Keratinocyte (primary cell): ENCODE measurements at regions not wholly inside any gene's neighbourhood (a gene's known extent, or its start where the extent isn't known, plus 50 kb on each side); places are given as distances from the start of the nearest gene placed in this dataset.

Experiments used
- DNase-seq: peaks from one replicate; pipeline ENCODE4 v3.0.0-alpha.2; 2011; ENCODE audit warnings: low read depth, missing footprints, low spot score
- FAIRE-seq: peaks from 2 replicates; lab custom pipeline; 2011; peaks lifted over from hg19 to GRCh38; lab: Jason Lieb, UNC
- H2AFZ ChIP-seq: 2 replicates; pipeline ENCODE4 v1.6.0; 2012; ENCODE audit warnings: low read length, control low read depth, inconsistent platforms; ENCODE audit not compliant: control insufficient read depth
- H3K27ac ChIP-seq: 2 replicates; pipeline ENCODE4 v1.5.1; 2011; ENCODE audit warnings: low read length; ENCODE audit not compliant: control insufficient read depth, insufficient read depth
- H3K27me3 ChIP-seq: 3 replicates; pipeline ENCODE4 v1.6.0; 2011; ENCODE audit warnings: low read length; ENCODE audit not compliant: control insufficient read depth, insufficient read depth; ENCODE audit errors: extremely low read depth
- H3K36me3 ChIP-seq, 2 experiments: 2 replicates in 1 of 2; 3 replicates in 1 of 2; pipeline ENCODE4 v1.5.1; 2011; ENCODE audit warnings: low read length in 2 of 2, mild to moderate bottlenecking in 1 of 2; ENCODE audit not compliant: control insufficient read depth in 2 of 2, insufficient read depth in 2 of 2; ENCODE audit errors: extremely low read depth in 1 of 2
- H3K4me1 ChIP-seq: 3 replicates; pipeline ENCODE4 v1.5.1; 2011; ENCODE audit warnings: low read length; ENCODE audit not compliant: control insufficient read depth, insufficient read depth; ENCODE audit errors: extremely low read depth
- H3K4me2 ChIP-seq: 3 replicates; pipeline ENCODE4 v1.6.0; 2011; ENCODE audit warnings: low read depth, low read length; ENCODE audit not compliant: control insufficient read depth, insufficient read depth; ENCODE audit errors: extremely low read depth
- H3K4me3 ChIP-seq, 3 experiments: fragments of 200-600 bp in 1 of 3; sonication (generic) in 1 of 3; 2 replicates in 2 of 3; 3 replicates in 1 of 3; pipeline ENCODE4 v1.5.1; 2011 to 2016; ENCODE audit warnings: low read length in 3 of 3, mild to moderate bottlenecking in 3 of 3, control low read depth in 2 of 3, inconsistent platforms in 1 of 3, low read depth in 1 of 3, mixed read lengths in 1 of 3, mixed run types in 1 of 3, moderate library complexity in 1 of 3; ENCODE audit not compliant: control insufficient read depth in 2 of 3, insufficient read depth in 2 of 3; ENCODE audit errors: extremely low read depth in 1 of 3
- H3K79me2 ChIP-seq: 2 replicates; pipeline ENCODE4 v1.6.0; 2012; ENCODE audit warnings: low read length; ENCODE audit not compliant: control insufficient read depth, insufficient read depth
- H3K9ac ChIP-seq: 3 replicates; pipeline ENCODE4 v1.6.0; 2011; ENCODE audit warnings: low read length; ENCODE audit not compliant: control insufficient read depth, insufficient read depth; ENCODE audit errors: extremely low read depth
- H3K9me1 ChIP-seq: 3 replicates; pipeline ENCODE4 v1.6.0; 2011; ENCODE audit warnings: low read length; ENCODE audit not compliant: control insufficient read depth, insufficient read depth; ENCODE audit errors: extremely low read depth
- H3K9me3 ChIP-seq: 2 replicates; pipeline ENCODE4 v1.5.1; 2012; ENCODE audit warnings: low read depth, low read length; ENCODE audit not compliant: control insufficient read depth
- H4K20me1 ChIP-seq: 3 replicates; pipeline ENCODE4 v1.6.0; 2011; ENCODE audit warnings: low read length; ENCODE audit not compliant: control insufficient read depth, insufficient read depth; ENCODE audit errors: extremely low read depth
- EZH2 ChIP-seq: IDR thresholded peaks from one replicate; pipeline ENCODE4 v1.6.1; 2012; ENCODE audit warnings: inconsistent platforms, mild to moderate bottlenecking, low read length, moderate library complexity
- dilution Hi-C: fragments of 300-500 bp; cut with MboI; formaldehyde crosslinking; loops from one replicate; pipeline ENCODE4 v1.7.0; 2020; ENCODE audit warnings: low sequenced_read_pairs; ENCODE audit not compliant: extremely low pct_ligation_motif_present
- TF ChIP-seq, protein P1 (sequence below), 3 experiments: IDR thresholded peaks in 1 of 3; conservative IDR thresholded peaks in 1 of 3; optimal IDR thresholded peaks in 1 of 3; 2 replicates in 2 of 3; 3 replicates in 1 of 3; pipeline versions ENCODE3 to v1.5.1; 2011; ENCODE audit warnings: low read length in 3 of 3, mild to moderate bottlenecking in 3 of 3, moderate library complexity in 2 of 3, control low read depth in 1 of 3, inconsistent platforms in 1 of 3; ENCODE audit not compliant: insufficient read depth in 2 of 3; ENCODE audit errors: extremely low read depth in 1 of 3

DNA sequence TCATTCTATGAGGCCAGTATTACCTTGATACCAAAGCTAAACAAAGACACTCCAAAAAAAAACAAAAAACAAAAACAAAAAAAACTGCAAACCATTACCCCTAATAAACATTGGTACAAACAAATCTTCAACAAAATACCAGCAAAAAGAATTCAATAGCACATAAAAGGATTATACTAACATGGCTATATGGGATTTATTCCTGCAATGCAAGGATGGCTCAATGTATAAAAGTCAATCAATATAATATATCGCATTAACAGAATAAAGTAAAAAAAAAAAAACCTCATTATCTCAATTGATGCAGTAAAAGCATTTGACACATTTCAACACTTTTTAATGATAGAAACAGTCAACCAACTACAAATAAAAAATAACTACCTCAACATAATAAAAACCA lies 233.3 kb upstream of the NFE2L3 start:
- H3K9me1 ChIP-seq: no peaks in the 10 kb centered on the region
- no peak overlapping the region for H3K27ac ChIP-seq
- H3K79me2 ChIP-seq: no peaks in the 10 kb centered on the region
- no peak overlapping the region for H2AFZ ChIP-seq
- H3K9ac ChIP-seq: no peak overlapping the region
- peaks cover 17% of the 10 kb centered on the region for H3K4me1 ChIP-seq
- TF ChIP-seq, protein P1, sequence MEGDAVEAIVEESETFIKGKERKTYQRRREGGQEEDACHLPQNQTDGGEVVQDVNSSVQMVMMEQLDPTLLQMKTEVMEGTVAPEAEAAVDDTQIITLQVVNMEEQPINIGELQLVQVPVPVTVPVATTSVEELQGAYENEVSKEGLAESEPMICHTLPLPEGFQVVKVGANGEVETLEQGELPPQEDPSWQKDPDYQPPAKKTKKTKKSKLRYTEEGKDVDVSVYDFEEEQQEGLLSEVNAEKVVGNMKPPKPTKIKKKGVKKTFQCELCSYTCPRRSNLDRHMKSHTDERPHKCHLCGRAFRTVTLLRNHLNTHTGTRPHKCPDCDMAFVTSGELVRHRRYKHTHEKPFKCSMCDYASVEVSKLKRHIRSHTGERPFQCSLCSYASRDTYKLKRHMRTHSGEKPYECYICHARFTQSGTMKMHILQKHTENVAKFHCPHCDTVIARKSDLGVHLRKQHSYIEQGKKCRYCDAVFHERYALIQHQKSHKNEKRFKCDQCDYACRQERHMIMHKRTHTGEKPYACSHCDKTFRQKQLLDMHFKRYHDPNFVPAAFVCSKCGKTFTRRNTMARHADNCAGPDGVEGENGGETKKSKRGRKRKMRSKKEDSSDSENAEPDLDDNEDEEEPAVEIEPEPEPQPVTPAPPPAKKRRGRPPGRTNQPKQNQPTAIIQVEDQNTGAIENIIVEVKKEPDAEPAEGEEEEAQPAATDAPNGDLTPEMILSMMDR (optimal IDR thresholded peaks at IDR 0.05 in 1 of 3, IDR thresholded peaks at IDR 0.05 in 1 of 3, conservative IDR thresholded peaks at IDR 0.05 in 1 of 3; ENCODE audit: extremely low read depth in 1 of 3, insufficient read depth in 2 of 3, low read length in 3 of 3): no peak
- no peak for TF ChIP-seq EZH2
- H3K4me2 ChIP-seq: no peak overlapping the region
- no peaks in the 10 kb centered on the region for H3K27me3 ChIP-seq
- H4K20me1 ChIP-seq: no peaks in the 10 kb centered on the region
- H3K36me3 ChIP-seq: no peaks in the 10 kb centered on the region
- no peak overlapping the region for H3K4me3 ChIP-seq
- dilution Hi-C loops: no loop called here
- FAIRE-seq (no peak), DNase-seq (no peak)
- H3K9me3 ChIP-seq: no peaks in the 10 kb centered on the region

- Histone ChIP-seq H3K4me1 (peaks cover 31% of the 10 kb centered on the region), H4K20me1 (no peaks in the 10 kb centered on the region), H3K36me3 (no peaks in the 10 kb centered on the region), H3K9ac (no peak overlapping the region), H3K79me2 (no peaks in the 10 kb centered on the region), H3K9me1 (no peaks in the 10 kb centered on the region), H3K4me2 (no peak overlapping the region), H3K4me3 (no peak overlapping the region), H3K27me3 (no peaks in the 10 kb centered on the region), H2AFZ (peak overlapping the region; percentile 18), H3K27ac (peak overlapping the region; percentile 29), H3K9me3 (no peaks in the 10 kb centered on the region)
- DNase-seq (peak; percentile 46), FAIRE-seq (peak; percentile 99)
- TF ChIP-seq, protein P1 (optimal IDR thresholded peaks at IDR 0.05 in 1 of 3, IDR thresholded peaks at IDR 0.05 in 1 of 3, conservative IDR thresholded peaks at IDR 0.05 in 1 of 3; ENCODE audit: extremely low read depth in 1 of 3, insufficient read depth in 2 of 3, low read length in 3 of 3): no peak
- TF ChIP-seq EZH2: no peak
- dilution Hi-C loops: no loop called here
These were observed 229.7 kb upstream of the NFE2L3 start for GRCh38 chr7:25922296-25922695.
